Activated naive CD8-positive, alpha-beta T cell treated with anti-CD3 and anti-CD28 coated beads, Interleukin-2, amount 10 ng/mL, durations not matched to agents 7 days and 5 days (primary cell): ENCODE measurements at regions not wholly inside any gene's neighbourhood (a gene's known extent, or its start where the extent isn't known, plus 50 kb on each side); places are given as distances from the start of the nearest gene placed in this dataset.
"Not testable (repeated sequence)": the region's sequence is repeated elsewhere in the genome, so short reads cannot be mapped to it uniquely, and the experiment has no call there.

Source experiments
- ATAC-seq: fragments of 150-1000 bp; cut with Tn5 transposase; one replicate; pipeline ENCODE4 v1.10.0; 2021; ENCODE audit warnings: low read depth, moderate library complexity
- POLR2A ChIA-PET: fragments of 350-600 bp; sonication (Branson Sonifier 250); formaldehyde crosslinking; loops from one replicate; lab custom pipeline; 2021; ENCODE audit warnings: antibody characterized with exemption; lab: Charles Lee
- DNase-seq: peaks from one replicate; pipeline ENCODE4 v3.0.0; 2021
- H3K27ac Mint-ChIP-seq: one replicate; pipeline ENCODE4 v1.8.0; 2022; ENCODE audit warnings: mild to moderate bottlenecking, mixed read lengths
- H3K27me3 Mint-ChIP-seq: one replicate; pipeline ENCODE4 v1.8.0; 2022; ENCODE audit warnings: mild to moderate bottlenecking, moderate library complexity, mixed read lengths
- H3K36me3 Mint-ChIP-seq: one replicate; pipeline ENCODE4 v1.8.0; 2021; ENCODE audit warnings: mild to moderate bottlenecking, mixed read lengths
- H3K4me1 Mint-ChIP-seq: one replicate; pipeline ENCODE4 v1.8.0; 2021; ENCODE audit warnings: mixed read lengths
- H3K4me3 Mint-ChIP-seq: one replicate; pipeline ENCODE4 v1.8.0; 2022; ENCODE audit warnings: mild to moderate bottlenecking, moderate library complexity, mixed read lengths
- H3K9me3 Mint-ChIP-seq: one replicate; pipeline ENCODE4 v1.8.0; 2021; ENCODE audit warnings: mixed read lengths

- H3K27ac Mint-ChIP-seq, result no peak overlapping the region
- DNase-seq (no peak), ATAC-seq (no peak)
- POLR2A ChIA-PET, result no interaction called here
- no peak overlapping the region for H3K4me3 Mint-ChIP-seq
- peaks cover 2% of the 10 kb centered on the region for H3K27me3 Mint-ChIP-seq
- H3K36me3 Mint-ChIP-seq, result no peaks in the 10 kb centered on the region
- H3K4me1 Mint-ChIP-seq, result no peaks in the 10 kb centered on the region
- H3K9me3 Mint-ChIP-seq, result peaks cover 3% of the 10 kb centered on the region
These were observed 172.8 kb downstream of the MATN1 start for GRCh38 chr1:30550365-30551220.

GRCh38 chr1:30549872-30550271 lies 173.5 kb downstream of the MATN1 start:
- DNase-seq, H3K9me3 Mint-ChIP-seq, H3K27ac Mint-ChIP-seq, H3K4me1 Mint-ChIP-seq, POLR2A ChIA-PET, ATAC-seq, H3K36me3 Mint-ChIP-seq, H3K27me3 Mint-ChIP-seq, H3K4me3 Mint-ChIP-seq: not testable (repeated sequence)

- no peaks in the 10 kb centered on the region for H3K4me1 Mint-ChIP-seq
These were observed 175.1 kb downstream of the MATN1 start for GRCh38 chr1:30548294-30548693.

GRCh38 chr1:30547326-30547725 lies 176.1 kb downstream of the MATN1 start:
- ATAC-seq, POLR2A ChIA-PET, H3K4me3 Mint-ChIP-seq, H3K27me3 Mint-ChIP-seq, H3K9me3 Mint-ChIP-seq, DNase-seq, H3K36me3 Mint-ChIP-seq, H3K27ac Mint-ChIP-seq, H3K4me1 Mint-ChIP-seq: not testable (repeated sequence)

More at GRCh38 chr1:30548294-30548693, 175.1 kb downstream of the MATN1 start:
- Mint-ChIP-seq H3K36me3 (no peaks in the 10 kb centered on the region), H3K27ac (no peak overlapping the region), H3K9me3 (peaks cover 3% of the 10 kb centered on the region), H3K4me3 (no peak overlapping the region), H3K27me3 (peaks cover 2% of the 10 kb centered on the region)
- ATAC-seq, result no peak
- POLR2A ChIA-PET, result no interaction called here
- DNase-seq, result no peak

- Mint-ChIP-seq H3K9me3 (peaks cover 3% of the 10 kb centered on the region), H3K4me1 (no peaks in the 10 kb centered on the region), H3K36me3 (no peaks in the 10 kb centered on the region), H3K27me3 (peaks cover 2% of the 10 kb centered on the region), H3K4me3 (no peak overlapping the region), H3K27ac (no peak overlapping the region)
- POLR2A ChIA-PET, result no interaction called here
- no peak for ATAC-seq
- DNase-seq, result no peak
These were observed 178.0 kb downstream of the MATN1 start for GRCh38 chr1:30545365-30545764.

GRCh38 chr1:30541721-30542485 lies 181.5 kb downstream of the MATN1 start:
- Mint-ChIP-seq H3K4me3 (no peak overlapping the region), H3K27ac (no peak overlapping the region), H3K4me1 (no peaks in the 10 kb centered on the region), H3K36me3 (no peaks in the 10 kb centered on the region), H3K9me3 (no peaks in the 10 kb centered on the region), H3K27me3 (peaks cover 2% of the 10 kb centered on the region)
- DNase-seq, result no peak
- ATAC-seq, result no peak
- POLR2A ChIA-PET, result no interaction called here

- no peak for ATAC-seq
- Mint-ChIP-seq H3K27me3 (no peaks in the 10 kb centered on the region), H3K4me3 (no peak overlapping the region), H3K27ac (no peak overlapping the region), H3K4me1 (no peaks in the 10 kb centered on the region), H3K36me3 (no peaks in the 10 kb centered on the region), H3K9me3 (no peaks in the 10 kb centered on the region)
- no peak for DNase-seq
- POLR2A ChIA-PET, result no interaction called here
These were observed 182.7 kb downstream of the MATN1 start for GRCh38 chr1:30540611-30541192.

GRCh38 chr1:30539884-30540283 lies 183.5 kb downstream of the MATN1 start:
- H3K27me3 Mint-ChIP-seq, result no peaks in the 10 kb centered on the region
- no peaks in the 10 kb centered on the region for H3K9me3 Mint-ChIP-seq
- ATAC-seq (no peak), DNase-seq (no peak)
- POLR2A ChIA-PET, result no interaction called here
- H3K36me3 Mint-ChIP-seq, result no peaks in the 10 kb centered on the region
- H3K4me3 Mint-ChIP-seq, result no peak overlapping the region
- no peaks in the 10 kb centered on the region for H3K4me1 Mint-ChIP-seq
- no peak overlapping the region for H3K27ac Mint-ChIP-seq

- H3K36me3 Mint-ChIP-seq, result no peaks in the 10 kb centered on the region
- H3K27ac Mint-ChIP-seq, result no peak overlapping the region
- no peaks in the 10 kb centered on the region for H3K27me3 Mint-ChIP-seq
- no peak for DNase-seq
- ATAC-seq, result no peak
- no peaks in the 10 kb centered on the region for H3K4me1 Mint-ChIP-seq
- H3K9me3 Mint-ChIP-seq, result no peaks in the 10 kb centered on the region
- H3K4me3 Mint-ChIP-seq, result no peak overlapping the region
- POLR2A ChIA-PET, result no interaction called here
These were observed 184.2 kb downstream of the MATN1 start for GRCh38 chr1:30538993-30539867.

- no peak for ATAC-seq
- POLR2A ChIA-PET, result interaction anchor here (0.6 kb wide), 1 partner anchor 1312 kb away, joined by 6 read pairs; no protein-coding TSS in a partner anchor
- no peak for DNase-seq
- H3K4me3 Mint-ChIP-seq, result no peak overlapping the region
- H3K9me3 Mint-ChIP-seq, result no peaks in the 10 kb centered on the region
- H3K36me3 Mint-ChIP-seq, result no peaks in the 10 kb centered on the region
- no peaks in the 10 kb centered on the region for H3K4me1 Mint-ChIP-seq
- no peaks in the 10 kb centered on the region for H3K27me3 Mint-ChIP-seq
- H3K27ac Mint-ChIP-seq, result no peak overlapping the region
These were observed 185.0 kb downstream of the MATN1 start for GRCh38 chr1:30538226-30538992.

GRCh38 chr1:30537279-30537678 lies 186.1 kb downstream of the MATN1 start:
- Mint-ChIP-seq H3K27ac (no peak overlapping the region), H3K27me3 (no peaks in the 10 kb centered on the region), H3K4me3 (no peak overlapping the region), H3K36me3 (no peaks in the 10 kb centered on the region), H3K4me1 (no peaks in the 10 kb centered on the region), H3K9me3 (no peaks in the 10 kb centered on the region)
- no peak for ATAC-seq
- DNase-seq, result no peak
- POLR2A ChIA-PET, result no interaction called here

GRCh38 chr1:30536530-30536929 lies 186.9 kb downstream of the MATN1 start:
- Mint-ChIP-seq H3K4me3 (no peak overlapping the region), H3K4me1 (no peaks in the 10 kb centered on the region), H3K36me3 (no peaks in the 10 kb centered on the region), H3K27me3 (peaks cover under 1% of the 10 kb centered on the region), H3K27ac (no peak overlapping the region), H3K9me3 (no peaks in the 10 kb centered on the region)
- ATAC-seq, result no peak
- DNase-seq, result no peak
- POLR2A ChIA-PET, result no interaction called here
